MCF 10A (cell line): ENCODE measurements at regions not wholly inside any gene's neighbourhood (a gene's known extent, or its start where the extent isn't known, plus 50 kb on each side); places are given as distances from the start of the nearest gene placed in this dataset.
"Not testable (repeated sequence)": the region's sequence is repeated elsewhere in the genome, so short reads cannot be mapped to it uniquely, and the experiment has no call there.

Experiments
- BruUV-seq: library from RNA; stranded (reverse); fragments of 400-500 nt; replicated peaks from 2 replicates; lab custom pipeline; 2021; lab: Mats Ljungman, UMichigan
- CTCF ChIA-PET: fragments of 300-600 bp; sonication (Branson Sonifier 250); formaldehyde crosslinking; extraction: SDS; loops from one replicate; lab custom pipeline; 2021; ENCODE audit warnings: antibody characterized with exemption, inconsistent platforms; lab: Yijun Ruan, JAX
- POLR2A ChIA-PET: fragments of 300-600, 350-650 bp; sonication (Branson Sonifier 250); formaldehyde crosslinking; extraction: SDS; loops from one replicate; lab custom pipeline; 2020; ENCODE audit warnings: antibody characterized with exemption, inconsistent platforms; lab: Yijun Ruan, JAX
- DNase-seq: peaks from one replicate; pipeline ENCODE4 v3.0.0-alpha.2; 2018; ENCODE audit not compliant: unreplicated experiment
- H3K27ac Mint-ChIP-seq: one replicate; pipeline ENCODE4 v1.8.0; 2022; ENCODE audit warnings: mild to moderate bottlenecking, low read depth, mixed read lengths; ENCODE audit not compliant: unreplicated experiment
- H3K27me3 Mint-ChIP-seq: one replicate; pipeline ENCODE4 v1.8.0; 2022; ENCODE audit warnings: mixed read lengths; ENCODE audit not compliant: insufficient read depth, unreplicated experiment
- H3K36me3 Mint-ChIP-seq: one replicate; pipeline ENCODE4 v1.8.0; 2022; ENCODE audit warnings: mild to moderate bottlenecking, moderate library complexity, mixed read lengths; ENCODE audit not compliant: insufficient read depth, unreplicated experiment
- H3K4me1 Mint-ChIP-seq: one replicate; pipeline ENCODE4 v1.8.0; 2022; ENCODE audit warnings: mixed read lengths; ENCODE audit not compliant: insufficient read depth, unreplicated experiment
- H3K4me3 Mint-ChIP-seq: one replicate; pipeline ENCODE4 v1.8.0; 2022; ENCODE audit warnings: mild to moderate bottlenecking, moderate library complexity, mixed read lengths; ENCODE audit not compliant: unreplicated experiment
- H3K9me3 Mint-ChIP-seq: one replicate; pipeline ENCODE4 v1.8.0; 2022; ENCODE audit warnings: mixed read lengths; ENCODE audit not compliant: unreplicated experiment
- intact Hi-C: fragments of 100-400 bp; cut with micrococcal nuclease; formaldehyde crosslinking; loops from 2 replicates; pipeline ENCODE4 v1.14.1; 2022
- TF ChIP-seq, protein P1 (sequence below): fragments of 200-600 bp; IDR thresholded peaks from one replicate; pipeline ENCODE4 v1.8.0; 2022; ENCODE audit warnings: antibody characterized with exemption, mild to moderate bottlenecking; ENCODE audit not compliant: unreplicated experiment

DNA sequence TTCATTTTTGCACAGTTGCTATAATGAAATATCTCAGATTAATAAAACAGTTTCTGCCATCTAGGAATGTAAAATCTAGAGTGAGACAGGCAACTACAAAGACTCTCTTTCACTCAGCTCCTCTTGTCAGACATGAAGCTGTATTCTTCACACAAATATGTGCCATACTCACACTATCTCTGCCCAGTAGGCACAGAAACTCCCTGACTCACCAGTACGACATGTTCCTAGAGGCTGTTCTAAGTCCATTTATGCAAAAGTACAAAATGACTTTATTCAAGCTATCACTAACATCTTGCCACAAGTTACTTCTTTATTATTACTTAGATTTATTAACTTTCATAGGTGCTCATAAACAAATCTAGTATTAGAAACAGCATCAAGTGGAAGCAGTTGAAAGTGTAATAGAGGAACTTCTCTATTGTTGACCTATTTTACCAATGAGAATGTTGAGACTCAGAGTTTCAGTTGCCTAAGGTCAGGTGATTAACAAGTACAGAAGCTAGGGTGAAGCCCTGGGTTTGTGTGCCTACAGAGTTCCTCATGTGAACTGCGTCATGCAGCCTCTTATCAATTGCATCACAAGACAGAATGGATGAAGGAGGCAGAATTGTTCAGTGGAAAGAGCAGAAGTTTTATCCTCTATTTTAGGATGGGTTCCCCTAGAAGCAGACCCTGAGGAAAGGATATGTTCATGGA lies 98.9 kb downstream of the RGS2 start:
- POLR2A ChIA-PET = interaction anchor here (0.6 to 10.8 kb wide), 34 partner anchors 9 to 198 kb away, joined by 3 to 421 read pairs (median 5); partner anchors contain the start of genes GLRX2, RGS2, RO60 and UCHL5
- peak; percentile 81 for DNase-seq
- TF ChIP-seq, protein P1, sequence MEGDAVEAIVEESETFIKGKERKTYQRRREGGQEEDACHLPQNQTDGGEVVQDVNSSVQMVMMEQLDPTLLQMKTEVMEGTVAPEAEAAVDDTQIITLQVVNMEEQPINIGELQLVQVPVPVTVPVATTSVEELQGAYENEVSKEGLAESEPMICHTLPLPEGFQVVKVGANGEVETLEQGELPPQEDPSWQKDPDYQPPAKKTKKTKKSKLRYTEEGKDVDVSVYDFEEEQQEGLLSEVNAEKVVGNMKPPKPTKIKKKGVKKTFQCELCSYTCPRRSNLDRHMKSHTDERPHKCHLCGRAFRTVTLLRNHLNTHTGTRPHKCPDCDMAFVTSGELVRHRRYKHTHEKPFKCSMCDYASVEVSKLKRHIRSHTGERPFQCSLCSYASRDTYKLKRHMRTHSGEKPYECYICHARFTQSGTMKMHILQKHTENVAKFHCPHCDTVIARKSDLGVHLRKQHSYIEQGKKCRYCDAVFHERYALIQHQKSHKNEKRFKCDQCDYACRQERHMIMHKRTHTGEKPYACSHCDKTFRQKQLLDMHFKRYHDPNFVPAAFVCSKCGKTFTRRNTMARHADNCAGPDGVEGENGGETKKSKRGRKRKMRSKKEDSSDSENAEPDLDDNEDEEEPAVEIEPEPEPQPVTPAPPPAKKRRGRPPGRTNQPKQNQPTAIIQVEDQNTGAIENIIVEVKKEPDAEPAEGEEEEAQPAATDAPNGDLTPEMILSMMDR = no peak
- peaks cover 8% of the 10 kb centered on the region for H3K9me3 Mint-ChIP-seq
- no TSS peak for BruUV-seq
- H3K4me1 Mint-ChIP-seq = peaks cover 49% of the 10 kb centered on the region
- peak overlapping the region; percentile 92 for H3K27ac Mint-ChIP-seq
- H3K4me3 Mint-ChIP-seq = peak overlapping the region; percentile 59
- peaks cover 11% of the 10 kb centered on the region for H3K36me3 Mint-ChIP-seq
- H3K27me3 Mint-ChIP-seq = no peaks in the 10 kb centered on the region
- intact Hi-C loops = loop anchor here (5.0 kb wide), 2 partner anchors 75 to 110 kb away; no protein-coding TSS in a partner anchor
- CTCF ChIA-PET = interaction anchor here (0.6 to 9.9 kb wide), 10 partner anchors 48 to 113 kb away, joined by 3 to 96 read pairs (median 4); partner anchors contain the start of gene RGS2

DNA sequence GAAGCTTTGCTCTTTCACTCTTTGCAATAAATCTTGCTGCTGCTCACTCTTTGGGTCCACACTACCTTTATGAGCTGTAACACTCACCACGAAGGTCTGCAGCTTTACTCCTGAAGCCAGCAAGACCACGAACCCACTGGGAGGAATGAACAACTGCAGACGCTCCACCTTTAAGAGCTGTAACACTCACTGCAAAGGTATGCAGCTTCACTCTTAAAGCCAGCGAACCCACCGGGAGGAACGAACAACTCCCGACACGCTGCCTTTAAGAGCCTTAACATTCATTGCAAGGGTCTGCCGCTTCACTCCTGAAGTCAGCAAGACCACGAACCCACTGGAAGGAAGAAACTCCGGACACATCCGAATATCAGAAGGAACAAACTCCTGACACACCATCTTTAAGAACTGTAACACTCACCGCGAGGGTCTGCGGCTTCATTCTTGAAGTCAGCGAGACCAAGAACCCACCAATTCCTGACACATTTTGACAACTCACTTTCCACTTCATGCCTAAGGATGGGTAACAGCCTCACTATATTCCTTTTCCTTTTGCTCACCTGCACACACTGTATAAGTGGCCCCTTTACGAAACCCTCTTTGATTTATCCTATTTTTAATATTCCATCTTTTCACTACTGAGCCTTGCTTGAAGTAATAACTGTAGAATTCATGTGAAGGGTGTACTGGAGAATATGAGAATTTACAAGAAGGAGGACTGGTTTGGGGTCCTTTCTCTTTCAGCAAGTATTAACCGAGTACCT lies 103.2 kb downstream of the RGS2 start:
- Mint-ChIP-seq H3K4me1 (peaks cover 37% of the 10 kb centered on the region), H3K27ac (peak overlapping the region; percentile 37), H3K9me3 (peaks cover 11% of the 10 kb centered on the region)
- H3K4me3 Mint-ChIP-seq, H3K36me3 Mint-ChIP-seq, DNase-seq, H3K27me3 Mint-ChIP-seq, BruUV-seq, intact Hi-C loops: not testable (repeated sequence)
- POLR2A ChIA-PET = interaction anchor here (0.6 to 3.8 kb wide), 3 partner anchors 10 to 103 kb away, joined by 3 to 36 read pairs (median 31); partner anchors contain the start of gene RGS2
- CTCF ChIA-PET = interaction anchor here (1.0 to 1.3 kb wide), 2 partner anchors 22 to 107 kb away, joined by 3 read pairs; no protein-coding TSS in a partner anchor

DNA sequence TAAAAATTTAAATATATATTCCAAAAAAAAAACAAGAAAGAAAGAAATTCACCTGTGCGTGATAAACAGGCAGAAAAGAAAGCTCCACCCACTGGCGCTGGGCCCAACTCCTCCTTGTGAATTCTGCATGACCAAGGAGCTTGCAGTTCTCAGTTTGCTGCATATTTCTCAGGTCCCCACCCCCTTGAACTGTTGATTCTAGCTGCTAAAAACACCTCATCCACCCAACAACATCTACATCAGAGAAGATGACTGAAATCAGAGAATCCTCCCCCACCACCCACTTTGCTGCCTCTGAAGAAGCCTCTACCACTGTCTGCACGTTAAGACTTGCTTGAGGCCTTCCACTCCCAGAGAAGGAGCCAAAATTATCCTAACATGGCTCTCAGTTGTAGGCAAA lies 104.8 kb downstream of the RGS2 start:
- peak; percentile 57 for DNase-seq
- ChIA-PET POLR2A (interaction anchor here (0.6 to 3.8 kb wide), 7 partner anchors 11 to 113 kb away, joined by 3 to 36 read pairs (median 4); partner anchors contain the start of gene RGS2), CTCF (interaction anchor here (0.7 kb wide), 1 partner anchor 54 kb away, joined by 3 read pairs; no protein-coding TSS in a partner anchor)
- no peak overlapping the region for H3K4me3 Mint-ChIP-seq
- intact Hi-C loops = no loop called here
- H3K27ac Mint-ChIP-seq = peak overlapping the region; percentile 92
- H3K36me3 Mint-ChIP-seq = no peaks in the 10 kb centered on the region
- no TSS peak for BruUV-seq
- peaks cover 27% of the 10 kb centered on the region for H3K4me1 Mint-ChIP-seq
- no peaks in the 10 kb centered on the region for H3K27me3 Mint-ChIP-seq
- H3K9me3 Mint-ChIP-seq = peaks cover 11% of the 10 kb centered on the region
- TF ChIP-seq, protein P1 = no peak

DNA sequence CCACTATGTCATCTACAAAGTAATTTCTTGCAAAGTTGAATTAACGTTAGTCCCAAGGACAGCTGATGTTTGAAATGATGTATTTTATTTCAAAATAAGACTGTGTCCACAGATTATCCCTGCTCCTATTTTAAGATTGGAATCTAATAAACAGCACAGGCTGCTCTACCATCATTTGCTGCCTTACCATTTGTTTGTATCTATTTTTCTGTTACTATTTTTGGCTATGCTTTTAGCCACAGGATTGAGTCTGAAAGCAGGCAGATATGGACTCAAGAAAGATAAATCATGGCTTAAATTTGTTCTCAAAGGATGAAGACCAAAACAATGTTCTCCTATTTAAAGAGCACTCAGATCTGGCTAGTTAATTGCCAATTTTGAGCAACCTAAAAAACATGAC lies 105.3 kb downstream of the RGS2 start:
- Mint-ChIP-seq H3K4me3 (no peak overlapping the region), H3K36me3 (no peaks in the 10 kb centered on the region), H3K9me3 (peaks cover 11% of the 10 kb centered on the region), H3K27ac (peak overlapping the region; percentile 92), H3K4me1 (peaks cover 23% of the 10 kb centered on the region), H3K27me3 (no peaks in the 10 kb centered on the region)
- POLR2A ChIA-PET = interaction anchor here (0.6 to 3.8 kb wide), 10 partner anchors 12 to 112 kb away, joined by 3 to 36 read pairs (median 4); partner anchors contain the start of gene RGS2
- no peak for DNase-seq
- intact Hi-C loops = no loop called here
- CTCF ChIA-PET = interaction anchor here (0.6 to 1.1 kb wide), 4 partner anchors 12 to 306 kb away, joined by 3 to 4 read pairs (median 4); no protein-coding TSS in a partner anchor
- BruUV-seq = no TSS peak
- TF ChIP-seq, protein P1 = no peak
